Mammary epithelial cell (primary cell): ENCODE measurements at regions not wholly inside any gene's neighbourhood (a gene's known extent, or its start where the extent isn't known, plus 50 kb on each side); places are given as distances from the start of the nearest gene placed in this dataset.

Experiments
- CTCF ChIP-seq, 2 donors: IDR thresholded peaks in 1 of 2; conservative IDR thresholded peaks in 1 of 2; 2 replicates each; pipeline ENCODE4 v1.5.1; 2011 to 2012; ENCODE audit warnings: inconsistent platforms in 2 of 2, low read length in 2 of 2, mild to moderate bottlenecking in 2 of 2, control low read depth in 1 of 2, low read depth in 1 of 2; ENCODE audit not compliant: insufficient read depth in 1 of 2; ENCODE audit errors: extremely low read depth in 1 of 2
- EZH2 ChIP-seq: IDR thresholded peaks from 2 replicates; pipeline ENCODE4 v1.6.1; 2012; ENCODE audit warnings: low read length, inconsistent platforms, borderline replicate concordance

GRCh38 chr12:14261096-14261495 is 104.4 kb upstream of the ATF7IP start:
- TF ChIP-seq CTCF (conservative IDR thresholded peaks at IDR 0.05 in 1 of 2, IDR thresholded peaks at IDR 0.05 in 1 of 2; ENCODE audit: extremely low read depth in 1 of 2, insufficient read depth in 1 of 2, low read depth in 1 of 2, low read length in 2 of 2) (no peak), EZH2 (no peak)
